Left lung (tissue), 4 donors: ENCODE measurements at regions not wholly inside any gene's neighbourhood (a gene's known extent, or its start where the extent isn't known, plus 50 kb on each side); places are given as distances from the start of the nearest gene placed in this dataset.

Source experiments
- ATAC-seq: fragments of 200-7000 bp; cut with Tn5 transposase; one replicate; pipeline ENCODE4 v1.9.1; 2020; ENCODE audit warnings: moderate library complexity
- DNase-seq, 4 donors: peaks; one replicate each; pipeline ENCODE4 v3.0.0-alpha.2; 2013 to 2020
- H3K27ac ChIP-seq, 2 donors: fragments of 200-600 bp; sonication (generic) in 1 of 2; one replicate each; pipeline versions ENCODE4 v1.5.0 to v1.8.0; 2020 to 2021
- H3K27me3 ChIP-seq, 2 donors: fragments of 200-600 bp; sonication (generic) in 1 of 2; one replicate each; pipeline versions ENCODE4 v1.5.0 to v1.8.0; 2020 to 2021
- H3K36me3 ChIP-seq, 2 donors: fragments of 200-600 bp; sonication (generic) in 1 of 2; one replicate each; pipeline versions ENCODE4 v1.5.0 to v1.8.0; 2020 to 2021
- H3K4me1 ChIP-seq, 2 donors: fragments of 200-600 bp; one replicate each; pipeline ENCODE4 v1.8.0; 2021
- H3K4me3 ChIP-seq, 2 donors: fragments of 200-600 bp; sonication (generic) in 1 of 2; one replicate each; pipeline versions ENCODE4 v1.5.0 to v1.8.0; 2020 to 2021; ENCODE audit warnings: mild to moderate bottlenecking in 1 of 2
- H3K9me3 ChIP-seq, 2 donors: fragments of 200-600 bp; sonication (generic) in 1 of 2; one replicate each; pipeline versions ENCODE4 v1.5.0 to v1.8.0; 2020 to 2021
- intact Hi-C, 2 donors: fragments of 100-400 bp; cut with DNase I; formaldehyde crosslinking; loops; one replicate each; pipeline versions ENCODE4 v1.11.2 to v1.14.2; 2022
- TF ChIP-seq, protein P1 (sequence below), 2 donors: fragments of 200-600 bp; sonication (generic) in 1 of 2; IDR thresholded peaks; one replicate each; pipeline versions ENCODE4 v1.5.0 to v1.8.0; 2021; ENCODE audit warnings: antibody characterized with exemption in 2 of 2
- donor health status: DM: no; HTN: yes; CAD: no.
- donor health status: DM: no; HTN: no; CAD: no.

DNA sequence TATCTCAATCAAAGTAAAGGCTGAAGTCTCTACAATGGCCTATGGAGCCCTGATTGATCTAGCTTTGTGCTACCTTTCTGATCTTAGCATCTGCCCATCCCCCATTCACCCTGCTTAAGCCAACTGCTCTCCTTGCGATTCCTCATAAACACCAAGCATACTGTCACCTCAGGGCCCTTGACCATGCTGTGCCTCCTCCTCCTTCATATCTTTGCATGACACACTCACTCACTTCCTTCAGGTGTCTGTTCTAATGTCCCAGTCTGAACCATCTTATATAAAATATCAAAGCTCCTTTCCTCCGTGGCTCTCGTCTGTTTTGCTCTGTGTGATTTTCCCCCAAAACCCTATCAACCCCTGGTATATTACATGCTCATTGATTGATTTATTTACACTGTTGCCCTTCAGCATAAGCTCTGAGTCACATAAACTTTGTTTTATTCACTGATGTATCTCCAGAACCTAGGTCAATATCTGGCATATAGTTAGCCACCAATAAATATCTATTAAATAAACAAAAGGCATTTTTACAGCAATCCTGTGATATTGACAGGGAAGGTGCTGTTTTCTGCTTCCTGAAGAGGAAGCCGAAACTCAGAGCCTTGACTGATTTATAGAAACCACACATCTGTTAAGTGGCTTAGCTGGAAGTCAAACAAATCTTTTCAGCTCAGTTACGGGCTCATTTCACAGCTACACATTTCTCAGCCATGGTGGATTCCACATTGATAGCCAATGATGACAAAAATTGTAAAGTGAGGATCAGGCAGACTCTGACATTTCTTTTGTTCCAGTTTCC is 103.6 kb downstream of the BOD1 start:
- no peaks in the 10 kb centered on the region for H3K36me3 ChIP-seq
- no peak overlapping the region for H3K4me3 ChIP-seq
- TF ChIP-seq, protein P1, sequence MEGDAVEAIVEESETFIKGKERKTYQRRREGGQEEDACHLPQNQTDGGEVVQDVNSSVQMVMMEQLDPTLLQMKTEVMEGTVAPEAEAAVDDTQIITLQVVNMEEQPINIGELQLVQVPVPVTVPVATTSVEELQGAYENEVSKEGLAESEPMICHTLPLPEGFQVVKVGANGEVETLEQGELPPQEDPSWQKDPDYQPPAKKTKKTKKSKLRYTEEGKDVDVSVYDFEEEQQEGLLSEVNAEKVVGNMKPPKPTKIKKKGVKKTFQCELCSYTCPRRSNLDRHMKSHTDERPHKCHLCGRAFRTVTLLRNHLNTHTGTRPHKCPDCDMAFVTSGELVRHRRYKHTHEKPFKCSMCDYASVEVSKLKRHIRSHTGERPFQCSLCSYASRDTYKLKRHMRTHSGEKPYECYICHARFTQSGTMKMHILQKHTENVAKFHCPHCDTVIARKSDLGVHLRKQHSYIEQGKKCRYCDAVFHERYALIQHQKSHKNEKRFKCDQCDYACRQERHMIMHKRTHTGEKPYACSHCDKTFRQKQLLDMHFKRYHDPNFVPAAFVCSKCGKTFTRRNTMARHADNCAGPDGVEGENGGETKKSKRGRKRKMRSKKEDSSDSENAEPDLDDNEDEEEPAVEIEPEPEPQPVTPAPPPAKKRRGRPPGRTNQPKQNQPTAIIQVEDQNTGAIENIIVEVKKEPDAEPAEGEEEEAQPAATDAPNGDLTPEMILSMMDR (IDR thresholded peaks at IDR 0.05) = no peak
- no peak overlapping the region for H3K27ac ChIP-seq
- H3K27me3 ChIP-seq = peaks cover 0 to 28% of the 10 kb centered on the region in 2 donors
- intact Hi-C loops = no loop called here
- DNase-seq (no peak), ATAC-seq (no peak)
- H3K9me3 ChIP-seq = no peaks in the 10 kb centered on the region
- no peaks in the 10 kb centered on the region for H3K4me1 ChIP-seq

DNA sequence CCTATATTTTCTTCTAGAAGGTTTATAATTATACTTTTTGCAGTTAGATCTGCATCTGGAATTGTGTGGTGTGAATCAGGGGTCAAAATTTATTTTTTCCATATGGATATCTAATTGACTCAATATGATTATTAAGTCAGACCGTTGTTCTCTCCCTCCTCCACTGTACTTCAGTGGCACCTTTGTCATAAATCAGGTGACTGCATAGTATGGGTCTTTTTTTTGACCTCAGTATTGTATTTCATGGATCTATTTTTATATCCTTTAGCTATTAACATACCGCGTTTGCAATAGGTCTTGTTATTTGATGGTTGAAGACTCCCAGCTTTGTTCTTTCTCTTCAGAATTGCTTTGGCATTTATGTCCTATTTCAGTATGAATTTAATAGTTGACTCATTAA is 107.4 kb downstream of the BOD1 start:
- Histone ChIP-seq H3K27ac (no peak overlapping the region), H3K27me3 (peaks cover 0 to 27% of the 10 kb centered on the region in 2 donors), H3K4me1 (no peaks in the 10 kb centered on the region), H3K4me3 (no peak overlapping the region), H3K9me3 (peaks cover 0 to 4% of the 10 kb centered on the region in 2 donors), H3K36me3 (no peaks in the 10 kb centered on the region)
- DNase-seq (no peak), ATAC-seq (no peak)
- intact Hi-C loops = no loop called here
- TF ChIP-seq, protein P1 (IDR thresholded peaks at IDR 0.05) = no peak

DNA sequence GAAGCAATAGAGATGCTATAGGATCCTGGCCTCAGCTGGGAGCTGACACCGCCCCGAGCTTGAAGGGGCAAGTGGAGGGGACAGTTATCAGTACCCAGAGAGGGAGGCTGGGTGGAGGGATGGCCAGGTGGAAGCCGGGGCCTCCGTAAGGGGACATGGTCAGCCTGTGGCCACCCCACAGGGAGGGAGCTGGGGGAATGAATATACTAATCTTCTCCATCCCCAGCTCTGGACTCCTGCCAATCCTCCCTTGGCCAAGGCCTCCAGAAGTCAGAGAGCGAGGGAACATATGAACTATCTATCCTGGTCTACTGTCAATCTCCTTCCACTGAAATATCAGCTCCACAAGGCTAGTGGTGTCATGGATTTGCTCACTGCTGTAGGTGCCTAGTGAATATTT is 109.3 kb downstream of the BOD1 start:
- DNase-seq (no peak), ATAC-seq (no peak)
- Histone ChIP-seq H3K27me3 (peaks cover 0 to 12% of the 10 kb centered on the region in 2 donors), H3K4me1 (no peaks in the 10 kb centered on the region), H3K36me3 (no peaks in the 10 kb centered on the region), H3K27ac (no peak overlapping the region), H3K4me3 (no peak overlapping the region), H3K9me3 (peaks cover 0 to 4% of the 10 kb centered on the region in 2 donors)
- TF ChIP-seq, protein P1 (IDR thresholded peaks at IDR 0.05) = no peak
- intact Hi-C loops = no loop called here

DNA sequence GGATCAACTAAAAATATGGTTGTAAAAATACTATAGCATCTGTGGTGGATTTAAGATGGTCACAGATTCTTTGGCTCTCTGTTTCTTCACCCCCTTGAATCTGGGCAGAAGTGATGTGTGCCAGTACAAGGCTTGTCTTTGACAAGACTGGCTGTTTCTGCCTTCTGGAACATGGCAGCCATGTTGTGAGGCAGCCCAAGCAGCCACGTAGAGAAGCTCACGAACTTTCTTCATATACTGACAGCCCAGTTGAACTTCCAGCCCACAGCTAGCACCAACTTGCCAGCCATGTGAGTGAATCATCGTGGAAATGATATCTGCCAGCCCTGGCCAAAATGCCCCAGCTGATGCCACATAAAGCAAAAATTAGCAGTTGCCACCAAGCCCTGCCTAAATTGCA is 110.8 kb downstream of the BOD1 start:
- intact Hi-C loops = no loop called here
- peaks cover 0 to 4% of the 10 kb centered on the region in 2 donors for H3K9me3 ChIP-seq
- no peak for ATAC-seq
- no peak for DNase-seq
- no peaks in the 10 kb centered on the region for H3K4me1 ChIP-seq
- H3K27me3 ChIP-seq = peaks cover 0 to 10% of the 10 kb centered on the region in 2 donors
- H3K4me3 ChIP-seq = no peak overlapping the region
- H3K36me3 ChIP-seq = no peaks in the 10 kb centered on the region
- TF ChIP-seq, protein P1 (IDR thresholded peaks at IDR 0.05) = no peak
- no peak overlapping the region for H3K27ac ChIP-seq

DNA sequence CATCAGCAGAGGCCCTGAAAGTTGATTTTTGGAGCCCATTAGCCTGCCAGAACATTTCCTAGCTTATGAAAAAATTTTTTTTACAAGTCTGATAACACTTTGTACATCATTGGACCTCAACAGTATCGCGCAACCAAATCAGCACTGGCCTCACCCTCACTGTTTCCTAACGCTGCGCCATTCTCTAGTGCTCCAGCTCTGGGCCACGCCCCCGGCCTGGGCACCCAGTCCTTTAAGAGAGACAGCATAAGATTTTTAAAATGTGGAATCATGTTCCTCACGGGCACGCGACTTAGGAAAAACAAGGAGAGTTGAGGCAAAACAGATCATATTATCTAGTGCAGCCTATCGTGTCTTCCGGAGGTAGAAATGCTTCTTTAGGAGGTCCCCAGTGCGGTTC is 114.5 kb downstream of the BOD1 start:
- H3K27me3 ChIP-seq = peaks cover 0 to 29% of the 10 kb centered on the region in 2 donors
- H3K4me1 ChIP-seq = no peaks in the 10 kb centered on the region
- no peak overlapping the region for H3K4me3 ChIP-seq
- H3K27ac ChIP-seq = no peak overlapping the region
- H3K36me3 ChIP-seq = no peaks in the 10 kb centered on the region
- no peak for ATAC-seq
- intact Hi-C loops = no loop called here
- peaks cover 0 to 4% of the 10 kb centered on the region in 2 donors for H3K9me3 ChIP-seq
- no peak for DNase-seq
- TF ChIP-seq, protein P1 (IDR thresholded peaks at IDR 0.05) = no peak
